ENCODE measurements at regions not wholly inside any gene's neighbourhood (a gene's known extent, or its start where the extent isn't known, plus 50 kb on each side); places are given as distances from the start of the nearest gene placed in this dataset.

- no peak for TF ChIP-seq RAD21 (IDR thresholded peaks at IDR 0.05 in 1 of 2, conservative IDR thresholded peaks at IDR 0.05 in 1 of 2; ENCODE audit: low read depth in 2 of 2, low read length in 2 of 2)
- TF ChIP-seq HDAC6 (IDR thresholded peaks at IDR 0.05; ENCODE audit: low read depth, low read length) = no peak
- TF ChIP-seq E2F6 (IDR thresholded peaks at IDR 0.05) = no peak
- no peak for TF ChIP-seq NRF1 (IDR thresholded peaks at IDR 0.05; ENCODE audit: low read depth, low read length)
- no peak for TF ChIP-seq ATF2 (IDR thresholded peaks at IDR 0.05; ENCODE audit: low read length)
- TF ChIP-seq SRF (IDR thresholded peaks at IDR 0.05; ENCODE audit: low read depth, low read length) = no peak
These were observed 76.7 kb upstream of the SORBS2 start (continued) for GRCh38 chr4:185888676-185889075.

Measured in H1 (cell line).